Nephron (organoid): ENCODE measurements at regions not wholly inside any gene's neighbourhood (a gene's known extent, or its start where the extent isn't known, plus 50 kb on each side); places are given as distances from the start of the nearest gene placed in this dataset.

Experiments used
- H3K27ac Mint-ChIP-seq, 3 experiments: 2 replicates each; pipeline ENCODE4 v1.8.0; 2020; ENCODE audit warnings: mixed read lengths in 3 of 3, mild to moderate bottlenecking in 2 of 3, moderate library complexity in 1 of 3
- H3K27me3 Mint-ChIP-seq: 2 replicates; pipeline ENCODE4 v1.8.0; 2021; ENCODE audit warnings: low read depth, mild to moderate bottlenecking, moderate library complexity, mixed read lengths
- H3K36me3 Mint-ChIP-seq: 2 replicates; pipeline ENCODE4 v1.8.0; 2020; ENCODE audit warnings: low read depth, mixed read lengths
- H3K4me1 Mint-ChIP-seq: 2 replicates; pipeline ENCODE4 v1.8.0; 2020; ENCODE audit warnings: mixed read lengths
- H3K4me3 Mint-ChIP-seq, 3 experiments: 2 replicates each; pipeline ENCODE4 v1.8.0; 2020; ENCODE audit warnings: mild to moderate bottlenecking in 3 of 3, mixed read lengths in 3 of 3, moderate library complexity in 2 of 3
- H3K9me3 Mint-ChIP-seq: 2 replicates; pipeline ENCODE4 v1.8.0; 2020; ENCODE audit warnings: mixed read lengths
- TF ChIP-seq, protein P1 (sequence below), 3 experiments: fragments of 200-600 bp; sonication (generic); IDR thresholded peaks; one replicate each; pipeline ENCODE4 v1.5.0; 2021; ENCODE audit warnings: antibody characterized with exemption in 3 of 3; ENCODE audit not compliant: unreplicated experiment in 3 of 3

DNA sequence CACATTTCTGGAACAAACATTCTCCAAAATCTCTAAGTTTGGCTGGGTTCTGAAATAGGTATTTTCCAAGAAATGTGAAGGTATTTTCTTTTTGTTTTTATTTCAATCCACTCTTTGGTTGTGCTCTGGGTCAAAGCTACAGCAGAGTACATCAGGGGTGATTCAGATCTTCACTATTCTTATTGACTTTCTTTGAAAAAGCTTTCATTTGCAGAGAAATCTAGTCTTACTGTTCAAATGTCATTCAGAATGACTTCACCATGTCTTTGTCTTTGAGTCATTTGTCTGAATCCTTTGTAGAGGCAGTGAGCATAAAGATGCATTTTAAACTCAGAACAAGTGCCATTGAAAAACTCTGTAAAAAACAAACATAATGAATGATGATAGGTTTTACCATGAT is 547.2 kb upstream of the ADGRL3 start:
- Mint-ChIP-seq H3K27ac (no peak overlapping the region), H3K4me3 (no peak overlapping the region), H3K9me3 (no peaks in the 10 kb centered on the region), H3K4me1 (no peaks in the 10 kb centered on the region), H3K27me3 (no peaks in the 10 kb centered on the region), H3K36me3 (no peaks in the 10 kb centered on the region)
- TF ChIP-seq, protein P1, sequence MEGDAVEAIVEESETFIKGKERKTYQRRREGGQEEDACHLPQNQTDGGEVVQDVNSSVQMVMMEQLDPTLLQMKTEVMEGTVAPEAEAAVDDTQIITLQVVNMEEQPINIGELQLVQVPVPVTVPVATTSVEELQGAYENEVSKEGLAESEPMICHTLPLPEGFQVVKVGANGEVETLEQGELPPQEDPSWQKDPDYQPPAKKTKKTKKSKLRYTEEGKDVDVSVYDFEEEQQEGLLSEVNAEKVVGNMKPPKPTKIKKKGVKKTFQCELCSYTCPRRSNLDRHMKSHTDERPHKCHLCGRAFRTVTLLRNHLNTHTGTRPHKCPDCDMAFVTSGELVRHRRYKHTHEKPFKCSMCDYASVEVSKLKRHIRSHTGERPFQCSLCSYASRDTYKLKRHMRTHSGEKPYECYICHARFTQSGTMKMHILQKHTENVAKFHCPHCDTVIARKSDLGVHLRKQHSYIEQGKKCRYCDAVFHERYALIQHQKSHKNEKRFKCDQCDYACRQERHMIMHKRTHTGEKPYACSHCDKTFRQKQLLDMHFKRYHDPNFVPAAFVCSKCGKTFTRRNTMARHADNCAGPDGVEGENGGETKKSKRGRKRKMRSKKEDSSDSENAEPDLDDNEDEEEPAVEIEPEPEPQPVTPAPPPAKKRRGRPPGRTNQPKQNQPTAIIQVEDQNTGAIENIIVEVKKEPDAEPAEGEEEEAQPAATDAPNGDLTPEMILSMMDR (IDR thresholded peaks at IDR 0.05; ENCODE audit: unreplicated experiment in 3 of 3): no peak

DNA sequence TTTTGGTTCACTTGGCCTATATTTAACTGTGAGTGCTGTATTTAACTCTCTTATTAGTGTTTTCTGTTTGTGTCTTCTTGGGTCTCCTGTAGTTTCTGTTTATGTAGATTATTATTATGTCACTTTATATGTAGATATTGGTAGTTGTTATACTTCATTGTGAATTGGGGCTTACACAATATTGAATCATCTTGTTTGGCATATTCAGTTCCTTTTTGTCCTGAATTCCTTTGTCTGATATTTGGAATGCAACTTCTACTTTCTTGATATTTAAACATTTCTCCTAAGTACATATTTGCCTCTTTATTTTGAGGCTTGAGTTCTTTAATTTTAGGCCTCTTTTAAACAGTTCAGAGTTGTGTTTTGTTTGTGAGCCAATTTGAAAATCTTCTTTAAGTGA is 544.8 kb upstream of the ADGRL3 start:
- H3K4me3 Mint-ChIP-seq: no peak overlapping the region
- no peaks in the 10 kb centered on the region for H3K36me3 Mint-ChIP-seq
- H3K9me3 Mint-ChIP-seq: no peaks in the 10 kb centered on the region

DNA sequence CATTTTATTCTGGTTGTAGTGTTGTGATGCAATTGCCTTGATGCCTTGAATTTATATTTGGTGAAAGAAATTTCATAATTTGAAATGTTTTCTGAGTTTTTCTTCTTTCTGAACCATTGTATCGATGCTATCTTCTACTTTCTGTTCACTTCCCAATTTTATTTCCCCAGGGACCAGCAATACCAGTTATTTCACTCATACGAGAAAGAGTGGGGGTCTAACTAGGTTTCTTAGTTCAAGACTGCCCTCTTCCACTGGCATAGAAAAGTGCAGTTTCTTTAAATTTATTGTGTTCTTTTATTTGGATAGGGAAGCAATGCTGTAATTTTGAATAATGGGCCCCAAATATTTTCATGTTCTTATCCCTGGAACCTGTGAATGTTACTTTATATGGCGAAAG is 544.0 kb upstream of the ADGRL3 start:
- no peaks in the 10 kb centered on the region for H3K4me1 Mint-ChIP-seq
- H3K27me3 Mint-ChIP-seq: no peaks in the 10 kb centered on the region
- no peaks in the 10 kb centered on the region for H3K36me3 Mint-ChIP-seq
- H3K4me3 Mint-ChIP-seq: no peak overlapping the region
- no peaks in the 10 kb centered on the region for H3K9me3 Mint-ChIP-seq
- TF ChIP-seq, protein P1 (IDR thresholded peaks at IDR 0.05; ENCODE audit: unreplicated experiment in 3 of 3): no peak
- no peak overlapping the region for H3K27ac Mint-ChIP-seq

More for the DNA sequence above, 544.8 kb upstream of the ADGRL3 start:
- no peaks in the 10 kb centered on the region for H3K27me3 Mint-ChIP-seq
- H3K4me1 Mint-ChIP-seq: no peaks in the 10 kb centered on the region
- TF ChIP-seq, protein P1 (IDR thresholded peaks at IDR 0.05; ENCODE audit: unreplicated experiment in 3 of 3): no peak
- no peak overlapping the region for H3K27ac Mint-ChIP-seq

DNA sequence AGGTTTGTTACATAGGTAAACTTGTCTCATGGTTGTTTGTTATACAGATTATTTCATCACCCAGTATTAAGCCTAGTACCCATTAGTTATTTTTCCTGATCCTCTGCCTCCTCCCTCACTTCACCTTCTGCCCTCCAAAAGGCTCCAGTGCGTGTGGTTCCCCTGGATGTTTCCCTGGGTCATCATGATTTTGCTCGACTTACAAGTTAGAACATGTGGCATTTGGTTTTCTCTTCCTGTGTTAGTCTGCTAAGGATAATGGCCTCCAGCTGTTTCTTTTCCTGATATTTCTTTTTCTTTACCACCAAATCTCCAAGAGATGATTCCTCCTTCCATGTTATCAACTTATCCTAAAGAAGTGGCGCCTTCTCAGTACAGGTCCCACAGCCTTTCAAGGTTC is 543.1 kb upstream of the ADGRL3 start:
- no peaks in the 10 kb centered on the region for H3K9me3 Mint-ChIP-seq
- H3K36me3 Mint-ChIP-seq: no peaks in the 10 kb centered on the region
- H3K4me3 Mint-ChIP-seq: no peak overlapping the region
- H3K27ac Mint-ChIP-seq: no peak overlapping the region
- TF ChIP-seq, protein P1 (IDR thresholded peaks at IDR 0.05; ENCODE audit: unreplicated experiment in 3 of 3): no peak
- no peaks in the 10 kb centered on the region for H3K27me3 Mint-ChIP-seq
- no peaks in the 10 kb centered on the region for H3K4me1 Mint-ChIP-seq

DNA sequence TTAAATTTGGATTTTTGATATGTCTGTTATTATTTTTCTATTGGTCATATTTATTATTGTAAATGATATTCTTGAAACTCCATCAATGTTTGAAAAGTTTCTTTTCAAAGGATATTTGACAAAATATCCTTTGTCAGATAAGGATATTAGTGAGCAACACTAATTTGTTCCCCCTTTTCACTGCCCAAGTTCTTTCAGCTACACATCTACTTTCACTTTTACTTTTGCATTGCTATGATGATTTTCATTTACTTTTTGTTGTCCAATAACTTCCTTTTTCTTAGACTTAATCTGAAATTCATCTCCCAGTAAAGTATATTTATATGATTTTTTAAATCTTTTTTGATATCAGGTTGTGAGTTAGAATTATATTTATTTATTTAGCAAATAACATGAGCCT is 542.3 kb upstream of the ADGRL3 start:
- Mint-ChIP-seq H3K4me3 (no peak overlapping the region), H3K36me3 (no peaks in the 10 kb centered on the region), H3K9me3 (no peaks in the 10 kb centered on the region), H3K4me1 (no peaks in the 10 kb centered on the region), H3K27me3 (no peaks in the 10 kb centered on the region), H3K27ac (no peak overlapping the region)
- TF ChIP-seq, protein P1 (IDR thresholded peaks at IDR 0.05; ENCODE audit: unreplicated experiment in 3 of 3): no peak

DNA sequence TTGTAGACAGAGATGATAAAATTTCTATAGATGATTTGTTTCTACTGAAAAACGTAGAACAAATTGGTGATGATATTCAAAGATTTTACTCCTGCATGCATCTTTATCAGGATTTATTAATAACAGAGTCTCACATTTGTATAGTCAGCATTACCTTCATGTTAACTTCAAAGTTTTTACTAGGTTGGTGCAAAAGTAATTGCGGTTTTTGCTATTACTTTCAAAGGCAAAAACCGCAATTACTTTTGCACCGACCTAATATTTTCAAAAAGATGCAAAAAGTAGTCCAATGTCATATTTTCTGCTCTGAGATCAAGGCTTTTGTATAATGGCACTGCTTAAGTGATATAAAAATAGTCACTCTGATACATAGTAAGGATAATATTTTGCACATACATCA is 536.4 kb upstream of the ADGRL3 start:
- Mint-ChIP-seq H3K4me1 (no peaks in the 10 kb centered on the region), H3K36me3 (no peaks in the 10 kb centered on the region), H3K27ac (no peak overlapping the region), H3K9me3 (no peaks in the 10 kb centered on the region), H3K27me3 (no peaks in the 10 kb centered on the region), H3K4me3 (no peak overlapping the region)
- TF ChIP-seq, protein P1 (IDR thresholded peaks at IDR 0.05; ENCODE audit: unreplicated experiment in 3 of 3): no peak
